ENCODE measurements at regions not wholly inside any gene's neighbourhood (a gene's known extent, or its start where the extent isn't known, plus 50 kb on each side); places are given as distances from the start of the nearest gene placed in this dataset.

- Histone ChIP-seq H3K27me3 (no peaks in the 10 kb centered on the region), H3K9me3 (no peaks in the 10 kb centered on the region), H3K36me3 (no peaks in the 10 kb centered on the region), H3K4me1 (no peaks in the 10 kb centered on the region), H3K4me3 (no peak overlapping the region), H3K27ac (no peak overlapping the region)
- ATAC-seq (no peak), DNase-seq (no peak)
- intact Hi-C loops (cut with DNase I): no loop called here
- TF ChIP-seq CTCF (IDR thresholded peaks at IDR 0.05): no peak
- TF ChIP-seq POLR2A (IDR thresholded peaks at IDR 0.05): no peak
- 60% methylated on average over 5 of the region's 5 CpGs for WGBS (ENCODE audit: insufficient coverage, low coverage, low lambda C conversion rate, missing lambda C conversion rate)
Measured at GRCh38 chr6:88558981-88559380, 392.8 kb upstream of the CNR1 start.

- DNase-seq: no peak
- WGBS (ENCODE audit: insufficient coverage, low coverage, low lambda C conversion rate, missing lambda C conversion rate): 23% methylated on average over 3 of the region's 4 CpGs
Measured at GRCh38 chr6:88556663-88557062, 390.5 kb upstream of the CNR1 start.

GRCh38 chr6:88548891-88549505 is 382.9 kb upstream of the CNR1 start:
- TF ChIP-seq POLR2A (IDR thresholded peaks at IDR 0.05) (no peak), CTCF (IDR thresholded peaks at IDR 0.05) (no peak)
- DNase-seq: no peak
- no peaks in the 10 kb centered on the region for H3K9me3 ChIP-seq
- WGBS (ENCODE audit: insufficient coverage, low coverage, low lambda C conversion rate, missing lambda C conversion rate): 77% methylated on average over 4 of the region's 5 CpGs
- no peak overlapping the region for H3K27ac ChIP-seq
- no peak for ATAC-seq
- H3K4me1 ChIP-seq: no peaks in the 10 kb centered on the region
- H3K36me3 ChIP-seq: no peaks in the 10 kb centered on the region
- no peak overlapping the region for H3K4me3 ChIP-seq
- H3K27me3 ChIP-seq: no peaks in the 10 kb centered on the region
- intact Hi-C loops (cut with DNase I): no loop called here

More at GRCh38 chr6:88556663-88557062, 390.5 kb upstream of the CNR1 start:
- Histone ChIP-seq H3K27ac (no peak overlapping the region), H3K4me1 (no peaks in the 10 kb centered on the region), H3K9me3 (no peaks in the 10 kb centered on the region), H3K36me3 (no peaks in the 10 kb centered on the region), H3K4me3 (no peak overlapping the region), H3K27me3 (no peaks in the 10 kb centered on the region)
- TF ChIP-seq CTCF (IDR thresholded peaks at IDR 0.05): no peak
- no peak for TF ChIP-seq POLR2A (IDR thresholded peaks at IDR 0.05)
- intact Hi-C loops (cut with DNase I): no loop called here
- no peak for ATAC-seq

GRCh38 chr6:88547768-88548167 is 381.6 kb upstream of the CNR1 start:
- WGBS (ENCODE audit: insufficient coverage, low coverage, low lambda C conversion rate, missing lambda C conversion rate): 83% methylated on average over 5 of the region's 6 CpGs
- intact Hi-C loops (cut with DNase I): no loop called here
- no peak overlapping the region for H3K4me3 ChIP-seq
- no peaks in the 10 kb centered on the region for H3K9me3 ChIP-seq
- TF ChIP-seq POLR2A (IDR thresholded peaks at IDR 0.05): no peak
- no peak for TF ChIP-seq CTCF (IDR thresholded peaks at IDR 0.05)
- ATAC-seq: no peak
- DNase-seq: no peak
- no peaks in the 10 kb centered on the region for H3K4me1 ChIP-seq
- H3K36me3 ChIP-seq: no peaks in the 10 kb centered on the region
- no peak overlapping the region for H3K27ac ChIP-seq
- H3K27me3 ChIP-seq: no peaks in the 10 kb centered on the region

GRCh38 chr6:88545991-88546390 is 379.8 kb upstream of the CNR1 start:
- DNase-seq (no peak), ATAC-seq (no peak)
- no peak for TF ChIP-seq CTCF (IDR thresholded peaks at IDR 0.05)
- TF ChIP-seq POLR2A (IDR thresholded peaks at IDR 0.05): no peak
- 38% methylated on average over 4 of the region's 4 CpGs for WGBS (ENCODE audit: insufficient coverage, low coverage, low lambda C conversion rate, missing lambda C conversion rate)
- intact Hi-C loops (cut with DNase I): no loop called here
- H3K4me3 ChIP-seq: no peak overlapping the region
- H3K4me1 ChIP-seq: no peaks in the 10 kb centered on the region
- no peaks in the 10 kb centered on the region for H3K9me3 ChIP-seq
- H3K36me3 ChIP-seq: no peaks in the 10 kb centered on the region
- no peaks in the 10 kb centered on the region for H3K27me3 ChIP-seq
- H3K27ac ChIP-seq: no peak overlapping the region

All from right lobe of liver (tissue), 6 donors.